Transverse colon (tissue), 4 donors: ENCODE measurements at regions not wholly inside any gene's neighbourhood (a gene's known extent, or its start where the extent isn't known, plus 50 kb on each side); places are given as distances from the start of the nearest gene placed in this dataset.

Experiments
- DNase-seq: peaks from one replicate; pipeline ENCODE4 v3.0.0-alpha.2; 2019
- H3K27ac ChIP-seq, 4 donors: fragments of 200-600 bp; sonication (generic); 2 replicates each; pipeline ENCODE4 v1.5.1; 2016 to 2018; ENCODE audit warnings: inconsistent platforms in 4 of 4
- H3K27me3 ChIP-seq: fragments of 200-600 bp; sonication (generic); 2 replicates; pipeline ENCODE4 v1.5.1; 2017; ENCODE audit warnings: inconsistent platforms
- H3K36me3 ChIP-seq, 4 donors: fragments of 200-600 bp; sonication (generic); 2 replicates each; pipeline ENCODE4 v1.5.1; 2017 to 2019; ENCODE audit warnings: inconsistent platforms in 4 of 4
- H3K4me1 ChIP-seq, 4 donors: fragments of 200-600 bp; sonication (generic); 2 replicates each; pipeline ENCODE4 v1.5.1; 2017 to 2020; ENCODE audit warnings: inconsistent platforms in 4 of 4
- H3K4me3 ChIP-seq, 4 donors: fragments of 200-600 bp; sonication (generic); 1 replicate in 1 of 4; 2 replicates in 3 of 4; pipeline versions ENCODE4 v1.5.1 to v1.6.1; 2017 to 2019; ENCODE audit warnings: inconsistent platforms in 4 of 4
- H3K9me3 ChIP-seq, 2 donors: fragments of 200-600 bp; sonication (generic); 2 replicates each; pipeline ENCODE4 v1.5.1; 2017 to 2019; ENCODE audit warnings: inconsistent platforms in 2 of 2
- EP300 ChIP-seq: sonication (generic); formaldehyde crosslinking; IDR thresholded peaks from one replicate; pipeline ENCODE4 v1.6.1; 2017; ENCODE audit warnings: antibody characterized with exemption, low read depth
- POLR2A ChIP-seq: fragments of 450-650 bp; IDR thresholded peaks from one replicate; pipeline ENCODE4 v1.6.1; 2016; ENCODE audit warnings: antibody characterized with exemption, mild to moderate bottlenecking, moderate library complexity
- POLR2AphosphoS5 ChIP-seq, 3 donors: sonication (generic); formaldehyde crosslinking; IDR thresholded peaks; one replicate each; pipeline ENCODE4 v1.6.1; 2016; ENCODE audit warnings: antibody characterized with exemption in 3 of 3
- WGBS, 2 donors: methylation state at CpG; one replicate each; pipeline ENCODE4 v1.1.5; 2018; ENCODE audit warnings: low coverage in 1 of 2; 5-methylcytosine and 5-hydroxymethylcytosine counted together
- in situ Hi-C, 4 donors: fragments of 200-750 bp; cut with MboI; loops; one replicate each; pipeline versions ENCODE4 v1.15.0 to v1.15.1; 2017; ENCODE audit warnings: low sequenced_read_pairs in 3 of 4, low pct_ligation_motif_present in 1 of 4, low pct_unique_long_range_greater_than_20kb in 1 of 4
- intact Hi-C: fragments of 100-400 bp; cut with DNase I; formaldehyde crosslinking; loops from one replicate; pipeline ENCODE4 v1.15.1; 2023; ENCODE audit warnings: low total_unique reads
- TF ChIP-seq, protein P1 (sequence below), 5 experiments: fragments of 200-600 bp in 3 of 5; fragments of 450-650 bp in 2 of 5; sonication (generic) in 3 of 5; IDR thresholded peaks; 1 replicate in 2 of 5; 2 replicates in 3 of 5; pipeline ENCODE4 v1.5.1; 2016 to 2017; ENCODE audit warnings: antibody characterized with exemption in 5 of 5, inconsistent platforms in 3 of 5, mild to moderate bottlenecking in 2 of 5, moderate library complexity in 1 of 5

DNA sequence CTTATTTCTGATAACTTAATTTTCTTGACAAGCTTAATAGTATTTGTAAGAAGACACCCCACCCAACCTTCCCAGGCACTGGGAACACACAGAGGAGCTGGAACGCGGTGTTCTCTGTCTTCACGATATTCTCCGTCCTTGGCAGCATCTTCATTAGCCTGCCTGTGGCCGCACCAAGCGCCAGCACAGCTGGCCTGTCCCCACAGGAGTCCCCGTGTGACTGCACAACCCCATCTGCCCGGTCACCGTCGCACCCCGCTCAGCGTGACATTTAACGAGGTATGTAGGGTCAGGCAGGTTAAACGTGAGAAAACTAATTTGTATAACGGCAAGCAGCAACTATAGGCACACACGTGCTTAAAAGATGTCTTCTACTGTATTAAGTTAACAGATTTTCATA is 293.3 kb downstream of the BRD1 start:
- TF ChIP-seq, protein P1, sequence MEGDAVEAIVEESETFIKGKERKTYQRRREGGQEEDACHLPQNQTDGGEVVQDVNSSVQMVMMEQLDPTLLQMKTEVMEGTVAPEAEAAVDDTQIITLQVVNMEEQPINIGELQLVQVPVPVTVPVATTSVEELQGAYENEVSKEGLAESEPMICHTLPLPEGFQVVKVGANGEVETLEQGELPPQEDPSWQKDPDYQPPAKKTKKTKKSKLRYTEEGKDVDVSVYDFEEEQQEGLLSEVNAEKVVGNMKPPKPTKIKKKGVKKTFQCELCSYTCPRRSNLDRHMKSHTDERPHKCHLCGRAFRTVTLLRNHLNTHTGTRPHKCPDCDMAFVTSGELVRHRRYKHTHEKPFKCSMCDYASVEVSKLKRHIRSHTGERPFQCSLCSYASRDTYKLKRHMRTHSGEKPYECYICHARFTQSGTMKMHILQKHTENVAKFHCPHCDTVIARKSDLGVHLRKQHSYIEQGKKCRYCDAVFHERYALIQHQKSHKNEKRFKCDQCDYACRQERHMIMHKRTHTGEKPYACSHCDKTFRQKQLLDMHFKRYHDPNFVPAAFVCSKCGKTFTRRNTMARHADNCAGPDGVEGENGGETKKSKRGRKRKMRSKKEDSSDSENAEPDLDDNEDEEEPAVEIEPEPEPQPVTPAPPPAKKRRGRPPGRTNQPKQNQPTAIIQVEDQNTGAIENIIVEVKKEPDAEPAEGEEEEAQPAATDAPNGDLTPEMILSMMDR (IDR thresholded peaks at IDR 0.05), result no peak
- TF ChIP-seq EP300 (no peak), POLR2AphosphoS5 (IDR thresholded peaks at IDR 0.05) (no peak), POLR2A (no peak)
- intact Hi-C loops, result no loop called here
- no peaks in the 10 kb centered on the region for H3K36me3 ChIP-seq
- 69 to 78% methylated on average over 15 to 16 of the region's 16 CpGs for WGBS, 2 donors
- no peaks in the 10 kb centered on the region for H3K27me3 ChIP-seq
- H3K27ac ChIP-seq, result no peak overlapping the region
- no peak overlapping the region for H3K4me3 ChIP-seq
- in situ Hi-C loops, result no loop called here
- no peak for DNase-seq
- no peaks in the 10 kb centered on the region for H3K4me1 ChIP-seq
- H3K9me3 ChIP-seq, result no peaks in the 10 kb centered on the region

DNA sequence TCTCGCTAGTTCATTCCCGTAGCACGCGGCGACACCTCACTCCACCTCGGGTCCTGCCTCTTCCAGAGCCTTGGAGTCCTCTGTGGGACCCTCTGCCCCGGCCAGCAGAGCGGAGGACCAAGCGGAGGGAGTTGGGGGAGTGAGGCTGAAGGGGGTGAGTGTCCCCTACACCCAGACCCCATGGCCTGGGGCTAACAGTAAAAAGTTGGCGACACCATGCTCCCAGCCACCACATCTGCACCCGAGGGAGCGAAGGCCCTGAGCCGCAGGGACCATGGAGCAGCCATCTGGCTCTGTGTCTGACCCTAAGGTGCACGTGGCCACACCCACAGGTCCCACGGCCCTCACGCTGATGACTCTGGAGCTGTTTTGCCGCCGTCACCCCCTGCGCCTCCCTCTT is 293.8 kb downstream of the BRD1 start:
- in situ Hi-C loops, result no loop called here
- no peaks in the 10 kb centered on the region for H3K27me3 ChIP-seq
- no peak for DNase-seq
- 86 to 87% methylated on average over 13 to 19 of the region's 19 CpGs for WGBS, 2 donors
- intact Hi-C loops, result no loop called here
- H3K4me3 ChIP-seq, result no peak overlapping the region
- no peaks in the 10 kb centered on the region for H3K4me1 ChIP-seq
- no peaks in the 10 kb centered on the region for H3K36me3 ChIP-seq
- H3K27ac ChIP-seq, result no peak overlapping the region
- TF ChIP-seq, protein P1 (IDR thresholded peaks at IDR 0.05), result no peak
- TF ChIP-seq EP300 (no peak), POLR2A (no peak), POLR2AphosphoS5 (IDR thresholded peaks at IDR 0.05) (no peak)
- H3K9me3 ChIP-seq, result no peaks in the 10 kb centered on the region

DNA sequence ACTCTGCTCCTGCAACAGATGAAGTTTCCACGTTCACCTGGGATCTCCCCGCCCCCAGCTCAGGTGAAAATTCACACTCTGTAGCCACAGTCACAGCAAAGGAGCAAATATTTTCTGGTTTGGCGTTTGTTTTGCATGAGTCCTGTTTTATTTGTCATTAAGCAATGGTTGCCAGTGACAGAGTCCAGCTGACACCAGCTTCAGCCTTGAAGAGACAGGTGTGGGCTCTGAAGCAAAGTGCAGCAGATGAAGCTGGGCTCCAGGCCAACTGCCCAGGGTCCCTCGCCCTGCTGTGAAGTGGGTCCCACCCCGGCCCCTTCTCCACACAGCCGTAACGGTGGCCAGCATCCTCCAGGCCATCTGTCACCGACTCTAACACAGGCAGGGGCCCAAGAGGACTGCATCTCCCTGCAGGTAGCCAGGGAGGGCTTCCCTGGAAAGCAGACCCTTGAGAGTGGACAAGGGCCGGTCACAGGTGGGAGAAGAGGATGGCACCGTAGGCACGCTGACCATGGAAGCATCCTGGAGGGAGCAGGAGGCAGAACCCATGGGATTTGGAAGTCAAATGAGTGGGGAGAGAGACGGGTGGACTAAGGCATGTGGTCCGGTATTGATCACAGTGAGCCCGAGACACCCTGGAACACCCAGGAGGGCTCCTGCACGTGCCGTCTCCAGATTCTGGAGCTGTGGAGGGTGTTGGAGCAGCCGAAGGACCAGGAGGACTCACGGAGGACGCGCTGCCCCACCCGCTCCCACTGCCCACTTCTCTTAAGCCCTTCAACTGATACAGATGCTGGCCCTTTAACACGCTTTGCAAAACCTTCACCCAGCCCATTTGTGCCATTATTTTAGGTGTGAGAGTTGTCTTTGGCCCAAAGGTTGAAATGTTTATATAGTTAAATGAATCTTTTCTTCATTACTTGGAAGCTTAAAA is 294.5 kb downstream of the BRD1 start:
- Histone ChIP-seq H3K4me1 (no peaks in the 10 kb centered on the region), H3K9me3 (no peaks in the 10 kb centered on the region), H3K4me3 (no peak overlapping the region), H3K27ac (no peak overlapping the region), H3K27me3 (no peaks in the 10 kb centered on the region), H3K36me3 (no peaks in the 10 kb centered on the region)
- WGBS, 2 donors, result 52 to 76% methylated on average over 8 to 22 of the region's 22 CpGs
- intact Hi-C loops, result no loop called here
- in situ Hi-C loops, result no loop called here
- DNase-seq, result no peak
- TF ChIP-seq, protein P1 (IDR thresholded peaks at IDR 0.05), result no peak
- TF ChIP-seq POLR2AphosphoS5 (IDR thresholded peaks at IDR 0.05) (no peak), POLR2A (no peak), EP300 (no peak)

DNA sequence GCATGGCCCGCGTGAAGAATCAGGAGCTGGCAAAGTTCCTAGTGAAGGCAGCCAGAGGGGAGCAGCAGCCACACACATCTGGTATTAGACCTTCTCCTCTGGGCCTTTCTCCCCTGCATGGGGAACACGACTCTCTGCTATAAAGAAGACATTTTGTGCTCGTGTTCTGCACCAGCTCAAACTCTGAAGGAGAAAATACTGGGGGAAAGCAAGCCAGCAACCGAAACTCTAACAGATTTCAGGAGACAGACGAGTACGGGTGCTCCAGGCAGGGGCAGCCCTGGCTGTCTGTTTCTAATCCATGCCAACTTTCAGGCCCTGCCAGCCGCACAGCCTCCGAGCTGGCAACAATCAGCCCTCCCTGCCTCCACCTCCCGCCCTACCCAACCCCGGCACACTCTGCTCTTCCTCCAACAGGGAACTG is 296.3 kb downstream of the BRD1 start:
- TF ChIP-seq EP300 (no peak), POLR2A (no peak), POLR2AphosphoS5 (IDR thresholded peaks at IDR 0.05) (no peak)
- TF ChIP-seq, protein P1 (IDR thresholded peaks at IDR 0.05), result no peak
- DNase-seq, result no peak
- WGBS, 2 donors, result 62% methylated on average over 11 of the region's 11 CpGs; no CpG with 5 or more reads in 1 of the 2 donors
- Histone ChIP-seq H3K27me3 (no peaks in the 10 kb centered on the region), H3K4me1 (no peaks in the 10 kb centered on the region), H3K36me3 (no peaks in the 10 kb centered on the region), H3K4me3 (no peak overlapping the region), H3K27ac (no peak overlapping the region), H3K9me3 (no peaks in the 10 kb centered on the region)
- in situ Hi-C loops, result no loop called here
- intact Hi-C loops, result no loop called here
